Renal cortical epithelial cell (primary cell): ENCODE measurements at regions not wholly inside any gene's neighbourhood (a gene's known extent, or its start where the extent isn't known, plus 50 kb on each side); places are given as distances from the start of the nearest gene placed in this dataset.
"Not testable (repeated sequence)": the region's sequence is repeated elsewhere in the genome, so short reads cannot be mapped to it uniquely, and the experiment has no call there.

Source experiments
- DNase-seq: peaks from one replicate; pipeline ENCODE4 v3.0.0-alpha.2; 2011; ENCODE audit warnings: low read depth

DNA sequence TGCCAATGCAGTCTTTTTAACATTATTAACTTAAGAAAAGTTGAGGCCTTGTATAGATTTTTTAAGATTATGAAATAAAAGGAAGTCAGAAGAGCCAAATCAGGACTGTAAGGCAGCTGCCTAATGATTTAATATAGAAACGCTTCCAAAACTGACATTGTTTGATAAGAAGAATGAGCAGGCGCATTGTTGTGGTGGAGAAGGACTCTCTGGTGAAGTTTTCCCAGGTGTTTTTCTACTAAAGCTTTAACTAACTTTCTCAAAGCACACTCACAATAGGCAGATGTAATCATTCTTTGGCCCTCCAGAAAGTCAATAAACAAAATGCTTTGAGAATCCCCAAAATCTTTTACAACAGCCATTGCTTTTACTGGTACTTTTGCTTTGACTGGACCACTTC lies 288.6 kb upstream of the FIGN start:
- no peak for DNase-seq

DNA sequence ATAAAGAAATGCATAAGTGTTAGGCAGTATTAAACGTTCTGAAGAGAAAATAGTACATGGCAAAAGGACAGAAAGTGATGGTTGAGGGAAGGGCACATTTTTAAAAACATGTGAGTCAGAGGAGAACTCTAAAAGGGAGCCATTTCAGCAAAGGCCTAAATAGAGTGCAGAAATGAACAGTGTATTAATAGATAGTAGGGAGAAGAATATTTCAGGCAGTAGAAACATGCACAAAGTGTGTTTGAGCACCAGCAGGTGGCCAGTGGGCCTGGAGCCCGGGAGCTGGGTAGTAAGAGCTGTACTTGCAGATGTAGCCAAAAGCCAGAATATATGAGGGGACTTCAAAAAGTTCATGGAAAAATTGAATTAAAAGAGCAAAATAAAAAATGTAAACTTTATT lies 288.1 kb upstream of the FIGN start:
- no peak for DNase-seq

DNA sequence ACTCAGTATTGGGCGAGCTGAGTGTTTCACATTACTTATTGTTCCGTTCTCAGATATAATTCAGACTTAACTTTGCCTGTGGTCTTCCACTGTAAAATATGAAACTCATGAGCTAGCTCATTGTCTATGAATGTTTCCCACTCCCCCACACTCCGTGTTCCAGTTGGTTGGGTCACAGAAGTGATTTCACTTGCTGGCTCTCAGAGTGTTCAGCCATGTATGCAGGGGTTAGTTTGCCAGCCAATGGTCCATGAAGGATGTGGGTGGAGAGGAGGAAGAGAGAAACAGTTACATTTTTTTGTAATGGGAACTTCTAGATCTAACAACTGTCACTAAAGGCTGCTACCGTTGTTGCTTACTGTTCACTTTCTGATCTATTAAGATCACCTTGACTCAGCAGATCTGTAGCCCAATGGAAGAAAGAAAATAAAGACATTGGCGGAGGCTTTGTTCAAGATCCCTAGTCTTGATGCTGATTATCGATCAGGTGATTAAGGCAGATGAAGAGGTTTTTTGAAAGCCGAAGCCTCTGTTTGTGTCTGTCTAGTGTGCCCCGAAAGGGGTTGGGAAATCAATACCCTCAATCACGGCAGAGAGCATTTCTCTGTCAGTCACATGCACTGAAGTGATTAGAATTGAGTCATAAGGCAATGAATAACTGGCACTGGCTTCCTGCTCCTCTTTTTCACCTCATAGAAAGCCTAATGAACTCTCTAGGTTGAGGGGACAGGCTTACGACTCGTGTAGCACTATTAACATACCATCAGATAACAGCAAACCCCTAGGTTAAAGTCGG lies 279.7 kb upstream of the FIGN start:
- DNase-seq: peak; percentile 98

DNA sequence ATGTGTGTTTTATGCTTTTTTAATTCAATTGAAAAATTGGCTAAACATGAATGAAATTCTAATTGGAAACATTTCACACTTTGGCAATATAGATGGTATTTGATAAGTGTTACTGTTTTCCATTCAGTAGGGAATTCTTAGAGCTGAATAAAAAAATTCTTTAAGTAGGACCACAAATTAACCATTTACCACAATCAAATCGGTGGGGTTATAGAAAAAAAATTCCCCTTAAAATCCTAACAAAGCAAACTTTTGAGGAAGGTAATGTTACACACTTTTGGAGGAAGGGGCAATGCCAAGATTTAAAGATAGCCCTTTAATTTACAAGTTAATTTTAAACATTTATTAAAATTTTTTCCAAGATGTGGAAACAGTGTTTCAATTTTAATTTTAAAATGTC lies 279.0 kb upstream of the FIGN start:
- peak; percentile 35 for DNase-seq

DNA sequence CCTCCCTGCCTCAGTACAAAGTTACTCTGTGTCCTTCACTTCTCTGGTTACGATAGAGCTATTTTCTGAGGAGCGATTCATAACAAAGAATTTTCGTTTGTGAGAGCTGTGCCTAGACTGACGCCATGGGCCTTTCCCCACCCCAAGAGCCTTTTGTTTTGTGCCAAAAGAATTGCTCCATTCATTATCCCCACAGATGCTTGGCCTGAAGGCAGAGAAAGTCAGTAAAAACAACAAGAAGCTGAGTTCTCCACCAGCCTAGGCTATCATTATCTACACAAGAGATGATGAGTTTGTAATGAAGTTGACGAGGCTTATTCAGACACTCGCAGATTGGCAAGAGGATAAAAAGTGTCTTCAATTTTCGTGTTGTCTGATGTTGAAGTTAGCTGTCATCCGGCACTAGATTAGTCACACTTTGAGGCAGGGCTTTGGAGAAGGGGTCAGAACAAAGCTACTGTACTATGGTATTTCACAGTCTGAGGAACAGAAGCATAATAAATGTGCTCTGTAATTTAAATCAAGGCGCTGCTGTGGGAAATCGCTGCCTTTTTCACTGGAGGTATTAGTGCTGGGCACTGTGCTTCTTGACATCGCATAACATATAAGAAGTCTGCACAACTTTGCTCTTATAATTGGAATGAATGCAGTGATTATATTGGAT lies 278.4 kb upstream of the FIGN start:
- peak; percentile 78 for DNase-seq

DNA sequence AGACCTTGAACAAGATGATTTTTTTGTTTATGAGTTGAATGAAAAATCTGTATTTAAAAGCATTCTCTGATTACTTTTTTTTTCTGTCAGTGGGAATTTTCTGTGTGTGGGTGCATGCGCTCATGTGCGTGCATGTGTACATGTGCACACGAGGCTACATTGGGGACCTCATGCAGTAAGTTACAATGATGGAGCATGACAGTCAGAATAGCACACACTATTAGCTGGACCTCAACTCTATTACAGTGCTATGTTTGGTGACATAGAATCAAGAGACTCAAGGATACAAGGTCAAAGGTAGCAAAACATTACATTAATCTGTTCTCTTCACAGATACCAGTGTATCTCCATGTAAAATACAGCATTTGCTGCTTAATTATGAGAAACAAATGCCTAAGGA lies 276.8 kb upstream of the FIGN start:
- no peak for DNase-seq

DNA sequence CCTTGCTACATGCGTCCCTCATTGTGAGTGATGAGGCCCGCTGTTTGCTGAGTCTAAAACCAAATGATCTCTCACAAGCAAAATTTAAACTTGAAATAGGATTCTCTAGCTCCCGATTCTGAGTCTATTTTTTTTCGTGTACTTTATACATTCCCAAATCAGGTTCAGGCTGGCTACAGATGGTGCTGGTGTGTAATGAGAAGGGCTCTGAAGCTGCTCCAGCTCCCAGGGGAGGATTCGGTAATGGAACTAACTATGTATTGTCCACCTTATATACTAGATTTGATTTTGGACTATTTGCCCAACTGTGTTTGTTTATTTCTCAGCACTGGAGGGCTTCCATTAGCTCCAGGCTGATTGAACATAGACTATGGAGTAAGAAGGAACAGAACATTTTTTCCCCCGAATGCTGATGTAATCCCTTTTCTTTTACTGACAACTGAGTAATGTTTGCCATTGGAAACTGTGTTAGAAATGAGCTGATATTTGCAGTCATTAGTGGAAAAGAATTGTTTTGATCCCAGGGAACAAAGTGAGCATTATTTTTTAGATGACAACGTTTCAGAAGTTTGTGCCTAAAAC lies 274.0 kb upstream of the FIGN start:
- peak; percentile 24 for DNase-seq

DNA sequence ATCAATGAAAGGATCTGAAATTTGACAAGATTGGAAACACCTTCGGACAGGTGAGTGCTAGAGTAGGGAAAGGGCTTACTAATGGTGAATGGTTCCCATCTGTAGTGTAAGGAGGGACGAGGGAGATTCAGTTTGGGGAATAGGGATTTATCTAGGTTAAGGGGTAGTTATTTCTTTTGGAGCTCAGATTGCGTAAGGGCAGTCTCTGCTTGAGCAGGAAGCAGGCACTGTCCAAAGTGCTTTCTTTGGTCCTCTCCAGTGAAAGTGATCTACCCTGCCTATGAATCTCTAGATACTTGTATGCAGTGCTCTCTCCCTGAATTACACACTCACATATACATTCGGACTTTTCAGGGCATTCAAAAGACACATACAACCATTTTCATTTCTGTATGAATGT lies 272.9 kb upstream of the FIGN start:
- no peak for DNase-seq

DNA sequence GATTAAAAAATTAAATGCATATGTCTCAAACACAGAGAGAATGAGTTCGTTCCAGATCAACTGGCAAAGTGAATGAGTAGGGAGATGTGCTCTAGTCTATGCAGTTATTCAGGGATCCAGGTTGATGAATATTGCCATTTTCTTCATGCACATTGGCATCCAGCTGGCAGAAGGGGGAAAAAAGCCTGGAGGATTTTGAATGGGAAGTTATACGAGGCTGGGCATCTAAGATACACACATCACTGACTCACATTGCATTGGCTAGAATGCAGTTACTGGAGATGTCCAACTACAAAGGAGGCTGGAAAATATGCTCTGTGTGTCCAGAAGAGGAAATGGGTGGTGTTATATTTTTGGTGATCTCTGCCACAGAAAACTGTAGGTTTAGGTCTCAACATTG lies 270.9 kb upstream of the FIGN start:
- no peak for DNase-seq

DNA sequence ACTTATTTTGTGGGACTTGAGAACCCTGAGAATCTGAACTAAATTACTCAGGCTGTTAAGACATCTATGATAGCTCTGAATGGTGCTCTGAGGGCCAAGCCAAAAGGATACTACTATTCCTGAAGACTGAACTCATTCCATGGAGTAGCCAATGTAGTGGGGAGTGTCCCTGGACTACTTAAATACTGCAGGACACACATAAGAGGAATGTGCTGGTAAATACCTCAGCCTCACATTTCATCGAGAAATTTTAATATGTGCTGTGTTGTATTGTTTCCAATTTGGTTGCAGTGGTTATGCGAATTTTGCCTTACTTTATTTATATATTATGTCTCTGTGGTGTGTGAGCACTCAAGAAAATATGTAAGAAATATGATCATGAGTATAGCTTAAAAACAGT lies 264.4 kb upstream of the FIGN start:
- DNase-seq: no peak

DNA sequence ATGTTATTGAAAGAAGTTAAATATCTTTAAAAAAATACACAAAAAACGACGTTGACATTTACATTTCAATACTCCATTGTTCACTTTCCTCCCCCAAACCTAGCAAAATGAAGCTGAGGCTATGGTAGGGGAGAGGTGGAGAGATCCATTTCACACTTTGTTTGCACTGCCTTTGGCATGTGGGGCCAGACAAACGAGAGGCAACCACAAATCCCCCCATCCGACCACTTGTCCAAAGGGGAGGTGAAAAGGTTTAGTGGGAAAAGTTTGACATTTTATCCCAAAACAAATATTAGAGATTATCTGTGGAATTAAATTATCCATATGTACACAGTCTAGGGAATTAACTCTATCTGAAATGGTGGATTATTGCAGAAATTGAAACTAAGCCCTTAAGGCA lies 261.7 kb upstream of the FIGN start:
- DNase-seq: no peak

DNA sequence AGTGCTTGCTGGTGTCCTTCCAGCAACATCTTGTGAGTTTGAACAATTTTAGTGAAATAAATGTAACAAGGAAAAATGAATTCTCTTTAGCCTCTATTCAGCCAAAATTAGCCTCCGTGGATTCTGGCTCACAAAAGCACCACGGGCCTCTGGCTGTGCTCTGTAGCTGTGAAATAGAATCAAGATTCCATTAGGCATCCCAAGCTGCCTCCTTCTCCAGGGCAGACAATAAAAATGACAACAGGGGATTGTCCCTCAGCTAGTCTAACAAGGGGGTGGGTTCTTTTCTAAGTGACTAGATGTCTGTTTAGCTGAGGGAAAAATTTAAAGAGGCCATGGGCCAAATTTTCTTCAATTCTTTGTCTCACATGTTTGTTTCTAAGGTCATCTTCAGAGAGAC lies 254.7 kb upstream of the FIGN start:
- DNase-seq: no peak

DNA sequence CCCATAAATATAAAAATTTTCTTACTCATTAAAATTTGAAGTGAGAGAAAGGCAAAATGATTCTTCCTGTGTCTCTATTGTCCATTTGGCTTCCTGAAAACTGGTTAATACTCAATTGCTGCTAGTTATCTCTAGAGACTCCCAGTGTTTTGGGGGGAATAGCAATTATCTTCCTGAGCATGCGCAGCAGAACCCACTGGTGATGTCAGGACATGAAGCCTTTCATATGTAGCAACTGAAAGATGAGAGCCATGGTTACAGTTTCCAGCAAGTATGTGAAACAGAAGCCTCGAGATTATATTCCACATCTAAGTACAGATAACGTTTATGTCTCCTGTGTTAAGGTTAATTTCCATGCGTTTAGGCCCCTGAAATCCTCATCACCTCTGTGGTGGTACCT lies 254.3 kb upstream of the FIGN start:
- DNase-seq: no peak

DNA sequence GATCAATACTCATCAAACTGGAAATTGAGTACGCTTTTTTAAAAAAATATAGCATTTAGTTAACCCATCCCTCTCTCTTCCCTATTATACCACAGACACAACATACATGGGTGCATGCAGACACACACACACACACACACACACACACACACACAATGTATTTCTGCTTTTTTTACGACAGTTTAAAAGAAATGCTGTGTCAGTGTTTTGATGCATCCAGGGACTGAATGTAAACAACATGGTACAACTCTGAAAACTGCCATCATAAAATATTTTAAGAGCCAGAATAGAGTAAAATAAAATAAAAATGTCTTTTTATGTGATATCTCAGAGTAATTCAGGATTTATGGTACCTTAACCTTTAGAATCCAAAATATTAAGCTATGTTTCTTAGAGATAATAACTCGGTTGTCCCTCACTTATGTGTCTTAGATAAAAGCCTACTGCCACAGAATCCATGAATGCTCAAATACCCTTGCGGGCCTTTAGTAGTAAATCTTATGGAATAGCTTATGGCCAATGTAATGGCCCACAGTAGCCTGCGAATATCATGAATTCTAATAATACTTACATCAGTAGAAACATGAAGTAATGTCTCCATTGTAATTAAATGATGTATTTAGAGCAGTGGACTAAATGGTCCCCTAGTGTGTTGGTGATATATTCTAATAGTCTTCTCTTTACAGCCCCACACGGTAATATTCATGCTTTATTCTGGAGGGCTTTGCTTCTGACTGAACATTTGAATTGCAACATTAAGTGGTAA lies 251.6 kb upstream of the FIGN start:
- DNase-seq: no peak

DNA sequence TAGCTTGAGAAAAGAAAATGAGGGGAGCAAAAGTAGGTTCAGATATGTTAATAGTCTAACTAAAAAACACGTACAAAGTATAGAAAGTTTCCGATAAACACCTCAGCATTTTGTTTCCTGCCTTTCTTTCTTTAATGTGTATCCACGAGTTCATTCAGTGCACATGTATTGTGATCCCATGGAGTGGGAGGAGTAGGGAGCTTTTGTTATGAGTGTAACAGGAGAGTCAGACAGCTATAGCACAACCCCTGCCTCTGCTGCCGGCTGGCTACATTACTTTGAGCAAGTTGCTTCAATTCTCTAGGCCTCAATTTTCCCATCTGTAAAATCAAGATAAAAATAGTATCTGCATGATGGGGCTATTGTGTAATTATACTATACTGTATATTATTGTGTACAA lies 249.2 kb upstream of the FIGN start:
- no peak for DNase-seq

DNA sequence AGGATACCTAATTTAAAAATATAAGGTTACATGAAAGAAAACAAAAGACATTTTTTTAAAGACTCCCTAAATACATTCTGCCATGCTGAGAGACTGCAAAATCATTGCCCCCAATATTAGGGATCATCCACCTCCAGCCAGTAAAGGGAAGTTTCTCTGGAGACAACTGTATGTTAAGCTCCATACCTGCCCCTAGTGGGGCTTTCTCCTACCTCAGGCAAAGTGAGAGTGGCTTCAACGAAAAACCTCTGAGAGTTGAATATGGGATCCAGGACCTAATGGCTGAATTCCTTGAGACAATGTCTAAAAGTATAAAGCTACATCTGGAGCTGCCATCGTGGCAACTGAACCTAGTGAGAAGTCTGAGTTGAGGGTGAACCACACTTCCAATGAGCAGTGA lies 248.1 kb upstream of the FIGN start:
- no peak for DNase-seq

DNA sequence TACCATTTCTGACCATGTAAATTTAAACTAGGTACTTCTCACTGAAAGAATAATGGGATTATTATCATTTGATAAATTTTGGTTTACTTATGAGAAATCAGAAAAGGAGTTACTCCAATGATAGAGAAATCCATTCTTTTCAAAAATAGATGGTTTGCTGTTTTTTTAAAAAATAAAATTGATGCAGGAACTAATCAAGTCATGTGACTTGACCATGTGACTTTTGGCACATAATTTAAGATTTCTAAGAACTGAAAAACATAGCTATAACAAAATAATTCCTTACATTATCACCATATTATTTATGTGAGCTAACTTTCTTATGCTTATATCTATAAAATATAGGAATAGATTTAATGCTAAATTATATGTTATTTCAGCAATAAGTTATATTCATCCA lies 247.1 kb upstream of the FIGN start:
- no peak for DNase-seq

DNA sequence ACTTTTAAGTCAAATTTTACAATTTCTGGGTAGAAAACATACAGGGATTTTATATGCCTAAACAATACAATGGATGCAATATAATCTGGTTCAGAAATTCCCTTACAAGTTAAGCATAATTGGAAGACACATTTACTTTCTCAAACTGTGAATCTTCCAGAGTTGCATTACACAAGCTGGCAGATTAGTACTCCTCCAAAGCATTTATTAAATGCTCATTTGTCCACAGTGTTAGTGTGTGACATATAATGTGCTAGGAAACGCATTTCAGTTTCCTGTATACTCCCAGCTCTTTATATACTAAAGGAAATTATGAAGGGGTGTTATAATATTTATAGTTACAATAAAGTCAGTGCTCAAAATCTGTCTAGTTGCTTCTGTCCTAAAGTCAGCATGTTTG lies 239.0 kb upstream of the FIGN start:
- no peak for DNase-seq

DNA sequence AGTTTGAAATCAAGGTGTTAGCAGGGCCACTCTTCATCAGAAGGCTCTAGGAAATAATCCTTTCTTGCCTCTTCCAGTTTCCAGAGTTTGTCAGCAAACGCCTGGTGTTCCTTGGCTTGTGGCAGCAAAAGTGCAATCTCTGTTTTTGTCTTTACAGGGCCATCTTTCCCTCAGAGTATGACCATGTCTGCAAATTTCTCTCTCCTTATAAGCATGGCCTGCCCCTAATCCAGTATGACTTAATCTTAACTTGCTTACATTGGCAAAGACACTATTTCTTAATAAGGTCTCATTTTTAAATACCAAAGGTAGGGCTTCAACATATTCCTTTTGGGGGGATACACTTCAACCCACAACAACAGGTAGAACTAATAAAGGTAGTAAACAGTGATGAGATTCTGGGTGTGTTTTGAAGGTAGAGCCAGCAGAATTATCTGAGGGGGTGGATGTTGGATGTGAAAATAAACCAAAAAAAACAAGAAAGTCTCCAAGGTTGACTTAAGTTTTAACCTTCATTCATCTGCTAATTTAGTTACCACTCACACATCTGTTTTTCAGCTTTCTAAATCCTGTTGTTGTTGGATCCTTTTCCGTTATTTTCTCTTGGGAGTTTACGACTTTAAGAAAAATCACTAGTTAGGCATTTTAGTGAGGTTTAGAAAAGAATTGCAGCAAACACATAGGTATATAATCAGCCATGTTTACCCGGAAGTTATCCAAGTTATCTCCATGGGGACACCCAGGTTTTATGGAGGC lies 234.4 kb upstream of the FIGN start:
- DNase-seq: no peak

DNA sequence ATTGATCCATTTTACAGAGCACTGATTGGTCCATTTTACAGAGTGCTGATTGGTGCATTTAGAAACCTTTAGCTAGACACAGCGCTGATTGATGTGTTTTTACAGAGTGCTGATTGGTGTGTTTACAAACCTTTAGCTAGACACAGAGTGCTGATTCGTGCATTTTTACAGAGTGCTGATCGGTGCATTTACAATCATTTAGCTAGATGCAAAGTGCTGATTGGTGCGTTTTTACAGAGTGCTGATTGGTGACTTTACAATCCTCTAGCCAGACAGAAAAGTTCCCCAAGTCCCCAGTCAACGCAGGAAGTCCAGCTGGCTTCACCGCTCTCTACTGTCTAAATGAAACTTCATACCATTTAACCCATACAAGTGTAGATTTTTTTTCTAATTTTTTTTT lies 228.5 kb upstream of the FIGN start:
- DNase-seq: not testable (repeated sequence)

DNA sequence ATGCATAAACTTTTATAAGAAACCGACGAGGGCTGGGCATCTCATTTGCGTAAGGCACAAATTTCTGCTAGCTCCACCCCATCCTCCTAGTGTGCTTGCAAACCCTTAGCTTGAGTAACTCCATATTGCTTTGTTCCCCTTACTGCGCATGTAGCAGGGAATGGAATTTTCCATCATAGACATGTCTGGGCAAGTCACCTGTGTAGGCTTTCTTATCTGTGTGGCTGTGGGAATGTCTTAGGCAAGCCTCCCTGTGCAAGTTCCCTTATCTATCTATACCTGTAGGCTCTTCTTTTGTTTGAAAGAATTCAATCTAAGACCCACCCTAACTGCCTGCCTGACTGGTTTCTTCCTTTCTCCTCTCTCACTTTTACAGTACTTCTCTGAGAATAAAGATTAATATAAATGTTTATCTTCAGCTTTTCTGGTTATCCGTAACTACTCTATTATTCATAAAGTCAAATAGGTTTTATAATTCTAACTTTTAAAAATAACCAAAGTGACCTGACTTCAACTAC lies 217.6 kb upstream of the FIGN start:
- no peak for DNase-seq

DNA sequence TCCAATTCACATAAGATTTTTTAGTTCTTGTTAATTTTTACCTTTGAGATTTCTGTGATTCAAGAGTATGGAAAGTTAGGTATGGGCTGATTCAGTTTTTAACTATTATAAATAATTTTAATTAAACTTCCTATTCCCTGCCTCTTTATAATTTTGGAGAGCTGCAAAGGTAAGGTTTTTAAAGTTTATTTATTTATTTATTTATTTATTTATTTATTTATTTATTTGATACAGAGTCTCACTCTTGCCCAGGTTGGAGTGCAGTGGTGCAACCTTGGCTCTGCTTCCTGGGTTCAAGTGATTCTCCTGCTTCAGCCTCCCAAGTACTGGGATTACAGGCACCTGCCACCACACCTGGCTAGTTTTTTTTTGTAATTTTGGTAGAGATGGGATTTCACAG lies 215.5 kb upstream of the FIGN start:
- no peak for DNase-seq
